Stimulated activated CD8-positive, alpha-beta memory T cell treated with anti-CD3 and anti-CD28 coated beads, Interleukin-4, amount 100 ng/mL, for 48 hours (primary cell): ENCODE measurements at regions not wholly inside any gene's neighbourhood (a gene's known extent, or its start where the extent isn't known, plus 50 kb on each side); places are given as distances from the start of the nearest gene placed in this dataset.

Experiments used
- DNase-seq: peaks from one replicate; pipeline ENCODE4 v3.0.0-alpha.2; 2020

GRCh38 chr4:111689214-111689613 lies 456.0 kb upstream of the FAM241A start:
- DNase-seq = no peak

- no peak for DNase-seq
Measured at GRCh38 chr4:111689731-111690130, 455.5 kb upstream of the FAM241A start.

GRCh38 chr4:111693758-111694157 lies 451.5 kb upstream of the FAM241A start:
- no peak for DNase-seq

- DNase-seq = no peak
Measured at GRCh38 chr4:111695677-111696076, 449.6 kb upstream of the FAM241A start.

- DNase-seq = no peak
Measured at GRCh38 chr4:111696505-111696904, 448.7 kb upstream of the FAM241A start.

- no peak for DNase-seq
Measured at GRCh38 chr4:111697176-111697942, 447.9 kb upstream of the FAM241A start.

GRCh38 chr4:111698361-111698760 lies 446.9 kb upstream of the FAM241A start:
- no peak for DNase-seq

GRCh38 chr4:111699165-111699564 lies 446.1 kb upstream of the FAM241A start:
- DNase-seq = no peak

- no peak for DNase-seq
Measured at GRCh38 chr4:111701102-111701501, 444.2 kb upstream of the FAM241A start.

- DNase-seq = no peak
Measured at GRCh38 chr4:111707491-111707890, 437.8 kb upstream of the FAM241A start.

GRCh38 chr4:111712093-111712677 lies 433.1 kb upstream of the FAM241A start:
- no peak for DNase-seq

GRCh38 chr4:111713276-111713675 lies 432.0 kb upstream of the FAM241A start:
- no peak for DNase-seq

GRCh38 chr4:111717921-111718320 lies 427.3 kb upstream of the FAM241A start:
- DNase-seq = no peak

GRCh38 chr4:111718763-111719559 lies 426.3 kb upstream of the FAM241A start:
- DNase-seq = no peak

- no peak for DNase-seq
Measured at GRCh38 chr4:111720866-111721265, 424.4 kb upstream of the FAM241A start.

GRCh38 chr4:111722213-111722720 lies 423.0 kb upstream of the FAM241A start:
- no peak for DNase-seq

GRCh38 chr4:111736516-111736915 lies 408.7 kb upstream of the FAM241A start:
- no peak for DNase-seq

GRCh38 chr4:111744847-111745246 lies 400.4 kb upstream of the FAM241A start:
- DNase-seq = no peak

GRCh38 chr4:111748157-111748556 lies 397.1 kb upstream of the FAM241A start:
- no peak for DNase-seq

GRCh38 chr4:111754003-111754402 lies 391.3 kb upstream of the FAM241A start:
- DNase-seq = no peak

GRCh38 chr4:111755571-111755970 lies 389.7 kb upstream of the FAM241A start:
- no peak for DNase-seq

GRCh38 chr4:111761531-111761930 lies 383.7 kb upstream of the FAM241A start:
- no peak for DNase-seq

- no peak for DNase-seq
Measured at GRCh38 chr4:111770514-111770913, 374.7 kb upstream of the FAM241A start.

GRCh38 chr4:111773858-111774257 lies 371.4 kb upstream of the FAM241A start:
- DNase-seq = no peak
